Endothelial cell of umbilical vein (primary cell): ENCODE measurements at regions not wholly inside any gene's neighbourhood (a gene's known extent, or its start where the extent isn't known, plus 50 kb on each side); places are given as distances from the start of the nearest gene placed in this dataset.

Source experiments
- BruUV-seq: library from RNA; stranded (reverse); fragments of 400-500 nt; replicated peaks from 2 replicates; lab custom pipeline; 2021; lab: Mats Ljungman, UMichigan
- CTCF ChIA-PET: fragments of 300-600, 350-600 bp; sonication (Branson Sonifier 250); formaldehyde crosslinking; loops from one replicate; lab custom pipeline; 2021; ENCODE audit warnings: antibody characterized with exemption, inconsistent platforms; lab: Charles Lee
- POLR2A ChIA-PET: fragments of 300-600, 350-600 bp; sonication (Branson Sonifier 250); formaldehyde crosslinking; loops from one replicate; lab custom pipeline; 2021; ENCODE audit warnings: antibody characterized with exemption, inconsistent platforms; lab: Charles Lee
- DNase-seq: peaks from one replicate; pipeline ENCODE4 v3.0.0-alpha.2; 2011; ENCODE audit warnings: low read depth, low spot score
- FAIRE-seq: peaks from 2 replicates; lab custom pipeline; 2011; peaks lifted over from hg19 to GRCh38; lab: Jason Lieb, UNC
- H2AFZ ChIP-seq: 2 replicates; pipeline ENCODE4 v1.6.0; 2012; ENCODE audit warnings: low read depth, low read length, control low read depth, inconsistent platforms
- H3K27ac ChIP-seq: 2 replicates; pipeline ENCODE4 v1.5.1; 2011; ENCODE audit warnings: low read depth, mild to moderate bottlenecking, control low read depth, low read length, moderate library complexity; ENCODE audit not compliant: insufficient read depth
- H3K27me3 ChIP-seq, 2 experiments: 2 replicates each; pipeline versions ENCODE4 v1.6.0 to v1.6.1; 2011; ENCODE audit warnings: low read length in 2 of 2, mixed read lengths in 1 of 2; ENCODE audit not compliant: control insufficient read depth in 2 of 2, insufficient read depth in 2 of 2
- H3K36me3 ChIP-seq, 2 experiments: 2 replicates in 1 of 2; 3 replicates in 1 of 2; pipeline ENCODE4 v1.5.1; 2011; ENCODE audit warnings: low read length in 2 of 2, mild to moderate bottlenecking in 1 of 2, moderate library complexity in 1 of 2; ENCODE audit not compliant: control insufficient read depth in 2 of 2, insufficient read depth in 2 of 2; ENCODE audit errors: extremely low read depth in 1 of 2
- H3K4me1 ChIP-seq: 3 replicates; pipeline ENCODE4 v1.5.1; 2011; ENCODE audit warnings: mild to moderate bottlenecking, low read length; ENCODE audit not compliant: control insufficient read depth, insufficient read depth; ENCODE audit errors: extremely low read depth
- H3K4me2 ChIP-seq: 2 replicates; pipeline ENCODE4 v1.6.1; 2011; ENCODE audit warnings: low read length, control low read depth, mixed read lengths; ENCODE audit not compliant: insufficient read depth
- H3K4me3 ChIP-seq, 3 experiments: fragments of 200-600 bp in 1 of 3; sonication (generic), shearing (Covaris generic) in 1 of 3; replicated peaks in 1 of 3; 2 replicates each; pipeline ENCODE4 v1.5.1; 2011 to 2016; ENCODE audit warnings: control low read depth in 3 of 3, low read length in 3 of 3, mild to moderate bottlenecking in 2 of 3, inconsistent platforms in 1 of 3, low read depth in 1 of 3, moderate library complexity in 1 of 3; ENCODE audit not compliant: insufficient read depth in 1 of 3
- H3K79me2 ChIP-seq: 2 replicates; pipeline ENCODE4 v1.6.0; 2012; ENCODE audit warnings: low read length, inconsistent platforms; ENCODE audit not compliant: control insufficient read depth, insufficient read depth
- H3K9ac ChIP-seq: replicated peaks from 2 replicates; pipeline ENCODE3; 2011; ENCODE audit warnings: low read length, control low read depth; ENCODE audit not compliant: insufficient read depth; ENCODE audit errors: extremely low read depth
- H3K9me1 ChIP-seq: replicated peaks from 3 replicates; pipeline ENCODE4 v1.6.0; 2011; ENCODE audit warnings: mild to moderate bottlenecking, low read length; ENCODE audit not compliant: control insufficient read depth, insufficient read depth; ENCODE audit errors: extremely low read depth
- H3K9me3 ChIP-seq: replicated peaks from 2 replicates; pipeline ENCODE4 v1.5.1; 2012; ENCODE audit warnings: low read length, inconsistent platforms; ENCODE audit not compliant: control insufficient read depth, insufficient read depth
- H4K20me1 ChIP-seq: replicated peaks from 2 replicates; pipeline ENCODE3; 2011; ENCODE audit warnings: mild to moderate bottlenecking, low read length; ENCODE audit not compliant: control insufficient read depth, insufficient read depth; ENCODE audit errors: extremely low read depth
- CTCF ChIP-seq, 2 donors: IDR thresholded peaks; 1 replicate in 1 of 2; 2 replicates in 1 of 2; pipeline ENCODE4 v1.5.1; 2011; ENCODE audit warnings: low read length in 2 of 2, mild to moderate bottlenecking in 2 of 2, moderate library complexity in 2 of 2, control low read depth in 1 of 2, inconsistent platforms in 1 of 2, low read depth in 1 of 2; ENCODE audit not compliant: insufficient read depth in 1 of 2; ENCODE audit errors: extremely low read depth in 1 of 2
- EZH2 ChIP-seq: IDR thresholded peaks from 2 replicates; pipeline ENCODE4 v1.6.1; 2012; ENCODE audit warnings: borderline replicate concordance, low read depth, mild to moderate bottlenecking, moderate library complexity, low read length, inconsistent platforms; ENCODE audit not compliant: severe bottlenecking
- FOS ChIP-seq: IDR thresholded peaks from 2 replicates; pipeline ENCODE4 v1.6.1; 2011; ENCODE audit warnings: mild to moderate bottlenecking, low read length, moderate library complexity, borderline replicate concordance; ENCODE audit not compliant: insufficient read depth
- GATA2 ChIP-seq: IDR thresholded peaks from 2 replicates; pipeline ENCODE4 v1.7.0; 2011; ENCODE audit warnings: low read depth, mild to moderate bottlenecking, moderate library complexity, mixed read lengths, low read length; ENCODE audit not compliant: insufficient read length, insufficient read depth
- JUN ChIP-seq: IDR thresholded peaks from 2 replicates; pipeline ENCODE4 v1.6.1; 2011; ENCODE audit warnings: borderline replicate concordance, low read depth; ENCODE audit not compliant: insufficient read length, insufficient read depth
- MYC ChIP-seq: IDR thresholded peaks from one replicate; pipeline ENCODE4 v1.6.1; 2011; ENCODE audit warnings: mild to moderate bottlenecking, low read depth, low read length
- POLR2A ChIP-seq: IDR thresholded peaks from 2 replicates; pipeline ENCODE4 v1.6.1; 2012; ENCODE audit warnings: low read depth, mild to moderate bottlenecking, control low read depth, low read length
- POLR2AphosphoS5 ChIP-seq: IDR thresholded peaks from 2 replicates; pipeline ENCODE4 v1.6.1; 2012; ENCODE audit warnings: low read depth, mild to moderate bottlenecking, control low read depth, low read length, moderate library complexity; ENCODE audit not compliant: insufficient read depth
- dilution Hi-C: fragments of 300-500 bp; cut with MboI; formaldehyde crosslinking; loops from one replicate; pipeline ENCODE4 v1.15.0; 2019; ENCODE audit warnings: low sequenced_read_pairs; ENCODE audit not compliant: extremely low pct_ligation_motif_present
- intact Hi-C: fragments of 100-400 bp; cut with micrococcal nuclease; formaldehyde crosslinking; loops from one replicate; pipeline ENCODE4 v1.10.0; 2022
- TF ChIP-seq, protein P1 (sequence below): IDR thresholded peaks from 2 replicates; pipeline ENCODE4 v1.6.1; 2011; ENCODE audit not compliant: insufficient read depth, insufficient read length

GRCh38 chr22:49643998-49644397 lies 183.7 kb downstream of the BRD1 start:
- H3K79me2 ChIP-seq: no peaks in the 10 kb centered on the region
- ChIA-PET POLR2A (no interaction called here), CTCF (no interaction called here)
- no peak for FAIRE-seq
- H4K20me1 ChIP-seq: no peaks in the 10 kb centered on the region
- TF ChIP-seq MYC (no peak), POLR2AphosphoS5 (no peak), FOS (no peak)
- H3K9ac ChIP-seq: no peak overlapping the region
- no peaks in the 10 kb centered on the region for H3K27me3 ChIP-seq
- no peak overlapping the region for H3K4me2 ChIP-seq
- BruUV-seq: no TSS peak
- intact Hi-C loops: no loop called here
- H3K9me3 ChIP-seq: no peaks in the 10 kb centered on the region
- no peak for DNase-seq
- no peaks in the 10 kb centered on the region for H3K4me1 ChIP-seq
- no peak overlapping the region for H2AFZ ChIP-seq
- H3K36me3 ChIP-seq: no peaks in the 10 kb centered on the region
- dilution Hi-C loops: no loop called here
- no peak overlapping the region for H3K27ac ChIP-seq
- no peaks in the 10 kb centered on the region for H3K9me1 ChIP-seq
- no peak overlapping the region for H3K4me3 ChIP-seq

GRCh38 chr22:49643466-49643865 lies 184.2 kb downstream of the BRD1 start:
- TF ChIP-seq GATA2: no peak
- no peak for TF ChIP-seq EZH2
- TF ChIP-seq CTCF (IDR thresholded peaks at IDR 0.05; ENCODE audit: extremely low read depth in 1 of 2, insufficient read depth in 1 of 2, low read depth in 1 of 2, low read length in 2 of 2): no peak
- no peak for TF ChIP-seq MYC
- TF ChIP-seq, protein P1, sequence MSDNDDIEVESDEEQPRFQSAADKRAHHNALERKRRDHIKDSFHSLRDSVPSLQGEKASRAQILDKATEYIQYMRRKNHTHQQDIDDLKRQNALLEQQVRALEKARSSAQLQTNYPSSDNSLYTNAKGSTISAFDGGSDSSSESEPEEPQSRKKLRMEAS: no peak
- no peak for TF ChIP-seq JUN
- TF ChIP-seq POLR2AphosphoS5: no peak
- no peak for TF ChIP-seq POLR2A
- no peak for TF ChIP-seq FOS
- POLR2A ChIA-PET: no interaction called here
- DNase-seq: no peak
- H3K4me2 ChIP-seq: no peak overlapping the region
- no peaks in the 10 kb centered on the region for H3K9me1 ChIP-seq
- H3K4me1 ChIP-seq: no peaks in the 10 kb centered on the region
- H3K36me3 ChIP-seq: no peaks in the 10 kb centered on the region
- no peak overlapping the region for H3K9ac ChIP-seq
- no peak overlapping the region for H3K27ac ChIP-seq
- H3K27me3 ChIP-seq: no peaks in the 10 kb centered on the region
- no peaks in the 10 kb centered on the region for H3K79me2 ChIP-seq
- H2AFZ ChIP-seq: no peak overlapping the region
- CTCF ChIA-PET: interaction anchor here (1.5 kb wide), 1 partner anchor 13 kb away, joined by 3 read pairs; no protein-coding TSS in a partner anchor
- H3K4me3 ChIP-seq: no peak overlapping the region
- dilution Hi-C loops: no loop called here
- BruUV-seq: no TSS peak
- H3K9me3 ChIP-seq: no peaks in the 10 kb centered on the region
- no peaks in the 10 kb centered on the region for H4K20me1 ChIP-seq
- intact Hi-C loops: no loop called here
- no peak for FAIRE-seq
